ENCODE measurements at regions not wholly inside any gene's neighbourhood (a gene's known extent, or its start where the extent isn't known, plus 50 kb on each side); places are given as distances from the start of the nearest gene placed in this dataset.
"Not testable (repeated sequence)": the region's sequence is repeated elsewhere in the genome, so short reads cannot be mapped to it uniquely, and the experiment has no call there.

- Histone ChIP-seq H3K4me3 (ENCODE audit: low read length in 3 of 3) (no peak overlapping the region), H3K27me3 (ENCODE audit: control insufficient read depth, insufficient read depth, low read length) (no peaks in the 10 kb centered on the region), H3K9me3 (ENCODE audit: control insufficient read depth in 2 of 3, insufficient read depth in 1 of 3, low read length in 3 of 3) (no peaks in the 10 kb centered on the region), H3K36me3 (ENCODE audit: control insufficient read depth in 2 of 3, insufficient read depth in 3 of 3, low read length in 3 of 3) (no peaks in the 10 kb centered on the region), H3K27ac (ENCODE audit: low read depth in 2 of 2, low read length in 2 of 2) (no peak overlapping the region), H3K4me1 (ENCODE audit: control insufficient read depth in 2 of 3, insufficient read depth in 2 of 3, low read depth in 1 of 3, low read length in 3 of 3) (no peaks in the 10 kb centered on the region), H3K9ac (ENCODE audit: low read length in 3 of 3) (no peak overlapping the region)
- intact Hi-C loops (cut with DNase I) = no loop called here
- no peak for FAIRE-seq
- no peak for DNase-seq
- no peak for TF ChIP-seq CTCF (IDR thresholded peaks at IDR 0.05; ENCODE audit: borderline replicate concordance, extremely low read depth, insufficient read depth)
Observed at GRCh38 chr4:54589586-54589985, 68.2 kb upstream of the KIT start.

- H3K9me3 ChIP-seq (ENCODE audit: control insufficient read depth in 2 of 3, insufficient read depth in 1 of 3, low read length in 3 of 3) = no peaks in the 10 kb centered on the region
- H3K9ac ChIP-seq (ENCODE audit: low read length in 3 of 3) = no peak overlapping the region
- H3K4me3 ChIP-seq (ENCODE audit: low read length in 3 of 3) = no peak overlapping the region
- H3K27me3 ChIP-seq (ENCODE audit: control insufficient read depth, insufficient read depth, low read length) = no peaks in the 10 kb centered on the region
- no peaks in the 10 kb centered on the region for H3K36me3 ChIP-seq (ENCODE audit: control insufficient read depth in 2 of 3, insufficient read depth in 3 of 3, low read length in 3 of 3)
- no peak for TF ChIP-seq CTCF (IDR thresholded peaks at IDR 0.05; ENCODE audit: borderline replicate concordance, extremely low read depth, insufficient read depth)
- no peak for FAIRE-seq
- H3K4me1 ChIP-seq (ENCODE audit: control insufficient read depth in 2 of 3, insufficient read depth in 2 of 3, low read depth in 1 of 3, low read length in 3 of 3) = no peaks in the 10 kb centered on the region
- intact Hi-C loops (cut with DNase I) = no loop called here
- DNase-seq = peak in 1 of 5 donors; percentile 5
- no peak overlapping the region for H3K27ac ChIP-seq (ENCODE audit: low read depth in 2 of 2, low read length in 2 of 2)
Observed at GRCh38 chr4:54593795-54594322, 63.9 kb upstream of the KIT start.

- no peak for DNase-seq
- H3K4me3 ChIP-seq (ENCODE audit: low read length in 3 of 3) = no peak overlapping the region
- FAIRE-seq = no peak
- no peak overlapping the region for H3K9ac ChIP-seq (ENCODE audit: low read length in 3 of 3)
- H3K27me3 ChIP-seq (ENCODE audit: control insufficient read depth, insufficient read depth, low read length) = no peaks in the 10 kb centered on the region
- intact Hi-C loops (cut with DNase I) = no loop called here
- no peak for TF ChIP-seq CTCF (IDR thresholded peaks at IDR 0.05; ENCODE audit: borderline replicate concordance, extremely low read depth, insufficient read depth)
- H3K27ac ChIP-seq (ENCODE audit: low read depth in 2 of 2, low read length in 2 of 2) = no peak overlapping the region
- H3K36me3 ChIP-seq (ENCODE audit: control insufficient read depth in 2 of 3, insufficient read depth in 3 of 3, low read length in 3 of 3) = no peaks in the 10 kb centered on the region
- no peaks in the 10 kb centered on the region for H3K4me1 ChIP-seq (ENCODE audit: control insufficient read depth in 2 of 3, insufficient read depth in 2 of 3, low read depth in 1 of 3, low read length in 3 of 3)
- no peaks in the 10 kb centered on the region for H3K9me3 ChIP-seq (ENCODE audit: control insufficient read depth in 2 of 3, insufficient read depth in 1 of 3, low read length in 3 of 3)
Observed at GRCh38 chr4:54596201-54596600, 61.6 kb upstream of the KIT start.

GRCh38 chr4:54597678-54598077 is 60.1 kb upstream of the KIT start:
- not testable (repeated sequence) for FAIRE-seq

GRCh38 chr4:54602175-54602574 is 55.6 kb upstream of the KIT start:
- intact Hi-C loops (cut with DNase I); H3K27ac ChIP-seq (ENCODE audit: low read depth in 2 of 2, low read length in 2 of 2); H3K27me3 ChIP-seq (ENCODE audit: control insufficient read depth, insufficient read depth, low read length); DNase-seq; FAIRE-seq; H3K9me3 ChIP-seq (ENCODE audit: control insufficient read depth in 2 of 3, insufficient read depth in 1 of 3, low read length in 3 of 3); H3K9ac ChIP-seq (ENCODE audit: low read length in 3 of 3); H3K36me3 ChIP-seq (ENCODE audit: control insufficient read depth in 2 of 3, insufficient read depth in 3 of 3, low read length in 3 of 3); H3K4me3 ChIP-seq (ENCODE audit: low read length in 3 of 3); H3K4me1 ChIP-seq (ENCODE audit: control insufficient read depth in 2 of 3, insufficient read depth in 2 of 3, low read depth in 1 of 3, low read length in 3 of 3): not testable (repeated sequence)

More at GRCh38 chr4:54597678-54598077, 60.1 kb upstream of the KIT start:
- intact Hi-C loops (cut with DNase I); DNase-seq; H3K4me3 ChIP-seq (ENCODE audit: low read length in 3 of 3); H3K9ac ChIP-seq (ENCODE audit: low read length in 3 of 3); H3K27ac ChIP-seq (ENCODE audit: low read depth in 2 of 2, low read length in 2 of 2); H3K27me3 ChIP-seq (ENCODE audit: control insufficient read depth, insufficient read depth, low read length); H3K36me3 ChIP-seq (ENCODE audit: control insufficient read depth in 2 of 3, insufficient read depth in 3 of 3, low read length in 3 of 3); H3K4me1 ChIP-seq (ENCODE audit: control insufficient read depth in 2 of 3, insufficient read depth in 2 of 3, low read depth in 1 of 3, low read length in 3 of 3); H3K9me3 ChIP-seq (ENCODE audit: control insufficient read depth in 2 of 3, insufficient read depth in 1 of 3, low read length in 3 of 3): not testable (repeated sequence)

Data from kidney (tissue), 13 donors.